Calu3 (cell line): ENCODE measurements at regions not wholly inside any gene's neighbourhood (a gene's known extent, or its start where the extent isn't known, plus 50 kb on each side); places are given as distances from the start of the nearest gene placed in this dataset.

Source experiments
- BruUV-seq: library from RNA; stranded (reverse); fragments of 400-500 nt; replicated peaks from 2 replicates; lab custom pipeline; 2021; lab: Mats Ljungman, UMichigan
- CTCF ChIA-PET: fragments of 300-600 bp; sonication (Branson Sonifier 250); formaldehyde crosslinking; loops from one replicate; lab custom pipeline; 2022; ENCODE audit warnings: antibody characterized with exemption; lab: Charles Lee
- DNase-seq: peaks from one replicate; pipeline ENCODE4 v3.0.0; 2022
- H3K27ac Mint-ChIP-seq: one replicate; pipeline ENCODE4 v1.8.0; 2022; ENCODE audit warnings: mixed read lengths; ENCODE audit not compliant: unreplicated experiment
- H3K27me3 Mint-ChIP-seq: one replicate; pipeline ENCODE4 v1.8.0; 2022; ENCODE audit warnings: mixed read lengths; ENCODE audit not compliant: unreplicated experiment
- H3K36me3 Mint-ChIP-seq: one replicate; pipeline ENCODE4 v1.8.0; 2022; ENCODE audit warnings: mild to moderate bottlenecking, moderate library complexity, mixed read lengths; ENCODE audit not compliant: insufficient read depth, unreplicated experiment
- H3K4me1 Mint-ChIP-seq: one replicate; pipeline ENCODE4 v1.8.0; 2022; ENCODE audit warnings: mild to moderate bottlenecking, low read depth, mixed read lengths; ENCODE audit not compliant: unreplicated experiment
- H3K4me3 Mint-ChIP-seq: one replicate; pipeline ENCODE4 v1.8.0; 2022; ENCODE audit warnings: mild to moderate bottlenecking, low read depth, moderate library complexity, mixed read lengths; ENCODE audit not compliant: unreplicated experiment
- H3K9me3 Mint-ChIP-seq: one replicate; pipeline ENCODE4 v1.8.0; 2022; ENCODE audit warnings: low read depth, mixed read lengths; ENCODE audit not compliant: unreplicated experiment
- intact Hi-C: fragments of 100-400 bp; cut with micrococcal nuclease; formaldehyde crosslinking; loops from one replicate; pipeline ENCODE4 v1.10.0; 2022; ENCODE audit not compliant: unreplicated experiment
- TF ChIP-seq, protein P1 (sequence below): fragments of 200-600 bp; IDR thresholded peaks from one replicate; pipeline ENCODE4 v1.8.0; 2022; ENCODE audit warnings: antibody characterized with exemption; ENCODE audit not compliant: unreplicated experiment

DNA sequence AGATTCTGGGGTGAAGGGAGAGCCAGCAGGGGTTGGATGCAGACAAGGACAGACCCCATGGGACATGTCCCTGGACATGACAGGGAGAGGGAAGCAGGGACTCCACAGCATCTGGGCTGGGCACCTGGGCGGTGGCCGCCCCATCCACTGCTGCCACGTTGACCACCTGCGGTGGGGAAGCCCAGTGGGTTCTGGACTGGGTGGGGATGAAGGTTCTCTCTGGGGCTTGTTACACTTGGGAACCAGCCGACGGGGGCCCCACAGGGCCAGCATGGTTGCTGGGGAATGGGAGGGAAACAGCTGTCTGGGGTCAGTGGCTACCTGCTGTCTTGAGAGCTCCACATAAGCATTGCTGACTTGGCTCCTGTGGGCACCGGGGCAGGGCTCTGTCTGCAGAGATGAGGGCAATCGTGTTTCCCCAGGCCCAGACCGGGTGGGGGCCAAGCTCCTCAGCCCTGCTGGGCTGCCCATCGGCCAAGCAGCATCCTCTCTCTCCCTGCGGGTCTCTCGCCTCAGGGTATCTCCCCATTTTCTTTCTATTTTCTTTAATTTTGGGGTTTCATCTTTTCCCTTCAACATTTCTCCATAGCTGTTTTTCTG lies 443.6 kb upstream of the PFKP start:
- H3K36me3 Mint-ChIP-seq, result no peaks in the 10 kb centered on the region
- peaks cover under 1% of the 10 kb centered on the region for H3K27me3 Mint-ChIP-seq
- TF ChIP-seq, protein P1, sequence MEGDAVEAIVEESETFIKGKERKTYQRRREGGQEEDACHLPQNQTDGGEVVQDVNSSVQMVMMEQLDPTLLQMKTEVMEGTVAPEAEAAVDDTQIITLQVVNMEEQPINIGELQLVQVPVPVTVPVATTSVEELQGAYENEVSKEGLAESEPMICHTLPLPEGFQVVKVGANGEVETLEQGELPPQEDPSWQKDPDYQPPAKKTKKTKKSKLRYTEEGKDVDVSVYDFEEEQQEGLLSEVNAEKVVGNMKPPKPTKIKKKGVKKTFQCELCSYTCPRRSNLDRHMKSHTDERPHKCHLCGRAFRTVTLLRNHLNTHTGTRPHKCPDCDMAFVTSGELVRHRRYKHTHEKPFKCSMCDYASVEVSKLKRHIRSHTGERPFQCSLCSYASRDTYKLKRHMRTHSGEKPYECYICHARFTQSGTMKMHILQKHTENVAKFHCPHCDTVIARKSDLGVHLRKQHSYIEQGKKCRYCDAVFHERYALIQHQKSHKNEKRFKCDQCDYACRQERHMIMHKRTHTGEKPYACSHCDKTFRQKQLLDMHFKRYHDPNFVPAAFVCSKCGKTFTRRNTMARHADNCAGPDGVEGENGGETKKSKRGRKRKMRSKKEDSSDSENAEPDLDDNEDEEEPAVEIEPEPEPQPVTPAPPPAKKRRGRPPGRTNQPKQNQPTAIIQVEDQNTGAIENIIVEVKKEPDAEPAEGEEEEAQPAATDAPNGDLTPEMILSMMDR, result no peak
- H3K4me3 Mint-ChIP-seq, result no peak overlapping the region
- CTCF ChIA-PET, result no interaction called here
- BruUV-seq, result no TSS peak
- no peaks in the 10 kb centered on the region for H3K9me3 Mint-ChIP-seq
- H3K4me1 Mint-ChIP-seq, result no peaks in the 10 kb centered on the region
- intact Hi-C loops, result loop anchor here (5.0 kb wide), 1 partner anchor 419 kb away; no protein-coding TSS in a partner anchor
- DNase-seq, result no peak
- H3K27ac Mint-ChIP-seq, result no peak overlapping the region

DNA sequence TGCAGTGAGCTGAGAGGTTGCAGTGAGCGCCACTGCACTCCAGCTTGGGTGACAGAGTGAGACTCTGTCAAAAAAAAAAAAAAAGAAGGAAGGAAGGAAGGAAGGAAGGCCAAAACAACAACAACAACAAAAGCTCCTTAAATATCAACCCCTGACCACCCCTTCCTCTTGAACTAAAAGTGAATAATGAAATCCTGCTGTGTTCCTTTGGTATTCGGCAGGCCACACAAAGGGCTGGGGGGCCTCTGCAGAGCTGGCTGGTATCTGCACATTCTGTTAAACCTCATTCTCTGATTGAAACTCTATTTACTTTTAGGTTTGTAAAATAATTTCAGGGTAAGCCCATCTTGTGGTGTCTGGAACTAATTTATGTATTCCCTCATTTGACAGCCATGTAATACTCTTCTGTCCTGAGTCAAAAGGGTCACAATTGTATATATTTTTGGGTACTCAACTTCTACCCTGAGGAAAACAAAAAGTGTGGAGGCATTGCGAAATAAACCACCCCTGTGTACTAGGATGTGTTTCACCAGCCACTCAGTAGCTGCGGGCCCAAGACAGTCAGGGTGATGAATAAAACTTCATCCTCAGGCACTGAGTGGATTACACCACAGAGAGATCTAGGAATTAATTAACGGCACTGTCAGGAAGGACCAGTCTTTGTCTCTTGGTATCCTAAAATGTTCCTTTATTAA lies 446.4 kb upstream of the PFKP start:
- H3K4me3 Mint-ChIP-seq, result no peak overlapping the region

DNA sequence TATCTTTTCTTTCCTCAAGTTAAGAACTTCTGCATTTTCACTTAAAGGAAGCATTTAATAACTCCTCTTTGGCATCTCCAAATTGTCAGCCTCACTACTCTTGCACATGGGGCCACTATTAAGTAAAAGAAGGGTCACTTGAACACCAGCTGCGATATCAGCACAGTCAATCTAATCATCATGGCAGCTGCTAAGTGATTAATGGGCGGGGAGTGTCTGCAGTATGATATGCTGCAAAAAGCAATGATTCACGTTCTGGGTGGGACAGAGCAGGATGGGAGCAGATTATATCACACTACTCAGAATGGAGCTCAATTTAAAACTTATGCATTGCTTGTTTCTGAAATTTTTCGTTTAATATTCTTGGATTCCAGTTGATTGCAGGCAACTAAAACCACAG lies 447.4 kb upstream of the PFKP start:
- H3K9me3 Mint-ChIP-seq, result peaks cover 4% of the 10 kb centered on the region

More for the DNA sequence above, 446.4 kb upstream of the PFKP start:
- peaks cover 13% of the 10 kb centered on the region for H3K27me3 Mint-ChIP-seq
- peaks cover 4% of the 10 kb centered on the region for H3K9me3 Mint-ChIP-seq
- no peaks in the 10 kb centered on the region for H3K4me1 Mint-ChIP-seq
- no peak for DNase-seq
- H3K36me3 Mint-ChIP-seq, result no peaks in the 10 kb centered on the region
- H3K27ac Mint-ChIP-seq, result no peak overlapping the region
- BruUV-seq, result no TSS peak
- intact Hi-C loops, result loop anchor here (5.0 kb wide), 1 partner anchor 421 kb away; no protein-coding TSS in a partner anchor
- CTCF ChIA-PET, result interaction anchor here (0.7 kb wide), 1 partner anchor 120 kb away, joined by 3 read pairs; no protein-coding TSS in a partner anchor
- TF ChIP-seq, protein P1, result no peak

DNA sequence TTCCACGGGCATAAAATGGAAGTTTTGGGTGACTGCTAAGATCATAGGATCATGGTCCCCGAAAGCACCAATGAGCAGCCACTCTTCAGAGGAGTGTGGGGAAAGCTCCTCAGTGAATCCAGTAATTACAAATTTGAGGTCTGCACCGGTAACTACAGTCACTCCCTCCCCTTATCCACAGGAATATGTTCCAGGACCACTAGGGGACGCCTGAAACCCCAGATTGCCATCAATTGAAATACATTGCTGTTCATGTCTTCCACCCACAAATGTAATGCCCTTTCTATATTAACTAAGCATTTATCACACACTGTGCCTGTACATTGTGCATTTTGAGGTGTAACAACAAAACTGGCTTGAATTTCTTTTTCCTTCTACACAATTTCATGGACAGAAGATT lies 447.9 kb upstream of the PFKP start:
- CTCF ChIA-PET, result no interaction called here
- Mint-ChIP-seq H3K36me3 (no peaks in the 10 kb centered on the region), H3K4me3 (no peak overlapping the region), H3K27me3 (peaks cover 13% of the 10 kb centered on the region), H3K4me1 (no peaks in the 10 kb centered on the region), H3K27ac (no peak overlapping the region), H3K9me3 (peaks cover 4% of the 10 kb centered on the region)
- DNase-seq, result peak; percentile 10
- TF ChIP-seq, protein P1, result no peak
- no TSS peak for BruUV-seq
- intact Hi-C loops, result no loop called here

More for the DNA sequence above, 447.4 kb upstream of the PFKP start:
- no peak for DNase-seq
- intact Hi-C loops, result loop anchor here (5.0 kb wide), 1 partner anchor 422 kb away; no protein-coding TSS in a partner anchor
- Mint-ChIP-seq H3K27ac (no peak overlapping the region), H3K4me1 (no peaks in the 10 kb centered on the region), H3K27me3 (peaks cover 13% of the 10 kb centered on the region), H3K4me3 (no peak overlapping the region), H3K36me3 (no peaks in the 10 kb centered on the region)
- no TSS peak for BruUV-seq
- TF ChIP-seq, protein P1, result no peak
- CTCF ChIA-PET, result no interaction called here
